ENCODE measurements at regions not wholly inside any gene's neighbourhood (a gene's known extent, or its start where the extent isn't known, plus 50 kb on each side); places are given as distances from the start of the nearest gene placed in this dataset.

- H3K27me3 ChIP-seq (replicated peaks in 1 of 7): peaks cover 0 to 4% (median 0%) of the 10 kb centered on the region in 7 donors
- peaks cover 0 to 16% (median 0%) of the 10 kb centered on the region in 8 donors for H3K9me3 ChIP-seq
- no peaks in the 10 kb centered on the region for H3K4me1 ChIP-seq
- H3K4me3 ChIP-seq: no peak overlapping the region
- no peak for DNase-seq
- no peaks in the 10 kb centered on the region for H3K36me3 ChIP-seq
- intact Hi-C loops (cut with DNase I; ENCODE audit: low total_unique reads): no loop called here
- no peak overlapping the region for H3K27ac ChIP-seq
- TF ChIP-seq CTCF (IDR thresholded peaks at IDR 0.05 in 8 of 11, conservative IDR thresholded peaks at IDR 0.05 in 3 of 11) (no peak), POLR2AphosphoS5 (IDR thresholded peaks at IDR 0.05) (no peak), POLR2A (IDR thresholded peaks at IDR 0.05) (no peak)
Observed at GRCh38 chr15:87120555-87120954, 1040.9 kb downstream of the AGBL1 start.

DNA sequence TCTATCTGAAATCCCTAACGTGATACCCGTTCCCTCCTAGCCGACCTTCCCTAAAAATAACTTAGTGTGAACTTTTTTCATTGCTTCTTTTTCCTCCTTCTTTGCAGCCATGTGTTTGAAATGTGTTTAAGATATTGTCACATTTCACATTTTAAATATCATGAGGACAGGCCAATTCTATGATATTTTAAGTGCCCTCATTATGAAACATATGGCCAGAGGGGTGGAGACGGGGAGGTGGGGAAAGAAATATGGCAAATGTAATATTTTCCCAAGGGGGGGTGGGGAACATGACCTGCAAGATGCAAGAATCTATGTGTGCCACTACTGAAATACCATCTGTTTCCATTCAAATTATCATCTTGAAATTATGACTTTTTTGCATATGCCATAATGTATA is 1039.2 kb downstream of the AGBL1 start:
- no peaks in the 10 kb centered on the region for H3K36me3 ChIP-seq
- H3K4me1 ChIP-seq: no peaks in the 10 kb centered on the region
- no peak for TF ChIP-seq POLR2AphosphoS5 (IDR thresholded peaks at IDR 0.05)
- TF ChIP-seq POLR2A (IDR thresholded peaks at IDR 0.05): no peak
- TF ChIP-seq CTCF (IDR thresholded peaks at IDR 0.05 in 8 of 11, conservative IDR thresholded peaks at IDR 0.05 in 3 of 11): no peak
- WGBS, 5 donors: 77 to 81% (median 78%) methylated on average over 4 of the region's 4 CpGs
- H3K4me3 ChIP-seq: no peak overlapping the region
- H3K27ac ChIP-seq: no peak overlapping the region
- H3K9me3 ChIP-seq: peaks cover 0 to 20% (median 0%) of the 10 kb centered on the region in 8 donors
- intact Hi-C loops (cut with DNase I; ENCODE audit: low total_unique reads): no loop called here
- no peak for DNase-seq
- no peaks in the 10 kb centered on the region for H3K27me3 ChIP-seq (replicated peaks in 1 of 7)

- Histone ChIP-seq H3K27ac (no peak overlapping the region), H3K4me1 (no peaks in the 10 kb centered on the region), H3K27me3 (replicated peaks in 1 of 7) (no peaks in the 10 kb centered on the region), H3K9me3 (peaks cover 0 to 15% (median 0%) of the 10 kb centered on the region in 8 donors), H3K4me3 (no peak overlapping the region), H3K36me3 (no peaks in the 10 kb centered on the region)
- 53 to 65% (median 56%) methylated on average over 3 of the region's 3 CpGs for WGBS, 5 donors
- DNase-seq: no peak
- intact Hi-C loops (cut with DNase I; ENCODE audit: low total_unique reads): no loop called here
- TF ChIP-seq POLR2AphosphoS5 (IDR thresholded peaks at IDR 0.05) (no peak), POLR2A (IDR thresholded peaks at IDR 0.05) (no peak), CTCF (IDR thresholded peaks at IDR 0.05 in 8 of 11, conservative IDR thresholded peaks at IDR 0.05 in 3 of 11) (no peak)
Observed at GRCh38 chr15:87118435-87118834, 1038.8 kb downstream of the AGBL1 start.

DNA sequence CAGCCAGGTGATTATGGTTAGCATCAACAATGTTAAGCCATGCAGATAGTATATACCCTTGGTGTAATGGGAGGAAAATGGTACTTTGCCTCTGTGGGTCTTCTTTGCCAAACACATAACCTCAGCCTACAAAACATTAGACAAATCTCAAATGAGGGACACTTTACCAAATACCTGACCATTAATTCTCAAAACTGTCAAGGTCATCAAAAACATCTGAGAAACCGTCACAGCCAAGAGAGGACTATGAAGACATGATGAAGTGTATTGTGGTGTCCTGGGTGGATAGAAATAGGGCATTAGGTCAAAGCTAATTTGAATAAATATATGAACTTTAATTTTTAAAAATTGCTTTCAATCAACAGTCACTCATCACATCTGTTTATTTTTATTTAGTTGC is 1036.1 kb downstream of the AGBL1 start:
- H3K36me3 ChIP-seq: no peaks in the 10 kb centered on the region
- no peak overlapping the region for H3K27ac ChIP-seq
- peaks cover 0 to 9% (median 0%) of the 10 kb centered on the region in 8 donors for H3K9me3 ChIP-seq
- H3K4me3 ChIP-seq: no peak overlapping the region
- no peaks in the 10 kb centered on the region for H3K4me1 ChIP-seq
- TF ChIP-seq POLR2A (IDR thresholded peaks at IDR 0.05) (no peak), POLR2AphosphoS5 (IDR thresholded peaks at IDR 0.05) (no peak), CTCF (IDR thresholded peaks at IDR 0.05 in 8 of 11, conservative IDR thresholded peaks at IDR 0.05 in 3 of 11) (no peak)
- intact Hi-C loops (cut with DNase I; ENCODE audit: low total_unique reads): no loop called here
- WGBS, 5 donors: 70 to 94% (median 79%) methylated on average over 1 of the region's 1 CpG
- no peaks in the 10 kb centered on the region for H3K27me3 ChIP-seq (replicated peaks in 1 of 7)
- DNase-seq: no peak
